ENCODE measurements at regions not wholly inside any gene's neighbourhood (a gene's known extent, or its start where the extent isn't known, plus 50 kb on each side); places are given as distances from the start of the nearest gene placed in this dataset.
"Not testable (repeated sequence)": the region's sequence is repeated elsewhere in the genome, so short reads cannot be mapped to it uniquely, and the experiment has no call there.

DNA sequence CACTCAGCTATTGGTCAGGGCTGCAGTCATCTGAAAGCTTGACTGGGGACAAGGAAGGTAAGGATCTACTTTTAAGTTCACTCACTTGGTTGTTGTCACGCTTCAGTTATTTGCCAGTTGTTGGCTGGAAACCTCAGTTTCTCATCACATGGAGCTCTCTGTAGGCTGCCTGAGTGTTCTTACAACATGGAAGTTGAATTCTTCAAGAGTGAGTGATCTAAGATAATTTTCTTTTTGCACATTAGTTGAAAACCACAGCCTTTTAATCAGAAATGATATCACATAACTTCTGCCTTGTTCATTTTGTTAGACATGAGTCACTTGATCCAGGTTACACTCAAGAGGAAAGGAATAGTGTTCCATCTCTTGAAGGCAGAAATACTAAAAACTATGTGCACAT is 552.7 kb downstream of the RAPGEF2 start:
- DNase-seq (ENCODE audit: low spot score), result no peak

DNA sequence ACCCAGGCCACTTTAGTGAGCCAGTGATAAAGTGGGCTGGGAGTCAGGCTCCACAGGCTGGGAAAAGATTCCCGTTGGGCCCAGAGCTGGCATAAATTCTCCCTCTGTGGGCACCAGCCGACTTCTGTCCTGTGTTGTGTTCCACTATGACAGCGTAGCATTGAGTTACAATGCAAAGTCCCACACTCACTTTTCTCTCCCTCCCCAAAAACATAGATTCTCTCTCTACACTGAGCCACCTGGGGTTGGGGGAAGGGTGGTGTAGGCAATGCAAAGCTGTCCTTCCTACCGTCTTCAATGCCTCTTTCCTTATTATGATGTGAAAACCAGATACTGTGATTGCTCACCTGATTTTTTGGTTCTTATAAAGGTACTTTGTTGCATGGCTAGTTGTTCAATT is 566.2 kb downstream of the RAPGEF2 start:
- DNase-seq (ENCODE audit: low spot score), result no peak

DNA sequence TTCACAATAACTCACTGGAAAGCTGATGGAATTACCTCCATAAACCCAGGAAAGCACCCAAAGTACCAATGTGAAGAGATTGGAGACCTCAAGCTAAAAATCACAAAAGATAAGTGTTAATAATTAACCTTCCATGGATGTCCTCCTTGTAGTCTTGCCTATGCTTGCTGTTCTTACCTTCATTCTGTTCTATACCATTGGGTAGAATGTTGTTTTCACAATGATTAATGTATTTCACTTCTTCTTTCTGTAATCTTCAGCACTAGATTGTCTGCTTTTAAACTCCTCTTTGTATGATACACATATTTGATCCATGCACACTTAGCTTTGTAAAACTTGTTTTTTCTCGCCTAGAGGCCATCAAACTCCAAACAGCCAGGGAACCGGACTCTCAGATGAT is 570.3 kb downstream of the RAPGEF2 start:
- DNase-seq (ENCODE audit: low spot score), result no peak

DNA sequence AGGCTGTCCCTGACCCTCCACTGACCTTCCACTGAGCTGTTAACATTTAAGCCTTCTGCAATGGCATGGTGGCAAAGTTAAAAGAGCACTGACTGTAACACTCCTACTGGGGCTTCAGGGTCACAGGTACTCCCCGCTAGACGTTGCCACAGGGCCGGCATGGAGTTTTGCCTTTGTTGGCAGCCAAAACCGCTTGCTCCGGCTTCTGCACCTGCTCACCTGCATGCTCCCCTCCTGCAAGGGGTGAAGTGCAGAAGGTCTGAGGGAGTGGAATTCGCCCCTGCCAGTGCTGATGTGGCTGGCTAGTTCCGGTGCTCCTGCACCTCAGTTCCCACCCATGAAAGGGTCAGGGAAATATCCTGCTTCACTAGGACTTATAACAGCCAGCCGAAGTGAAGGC is 571.4 kb downstream of the RAPGEF2 start:
- no peak for DNase-seq (ENCODE audit: low spot score)

DNA sequence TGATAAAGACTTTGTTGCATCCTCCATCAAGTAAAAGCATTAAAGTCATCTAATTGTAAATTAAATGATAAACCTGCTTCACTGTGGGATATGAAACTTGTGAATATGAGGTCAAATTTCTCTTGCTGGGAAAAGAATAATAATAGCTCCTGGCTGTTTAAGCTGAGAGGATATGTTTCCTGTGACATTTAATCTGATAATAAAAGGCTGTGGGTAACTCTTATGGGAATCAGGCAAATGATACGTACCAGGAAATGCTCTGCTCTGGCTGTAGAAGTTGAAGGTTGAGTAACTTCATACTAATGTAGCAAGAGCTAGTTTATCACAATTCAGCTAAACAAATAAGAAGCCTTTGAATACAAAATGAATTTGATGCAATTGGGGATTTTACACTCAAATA is 574.6 kb downstream of the RAPGEF2 start:
- no peak for DNase-seq (ENCODE audit: low spot score)

DNA sequence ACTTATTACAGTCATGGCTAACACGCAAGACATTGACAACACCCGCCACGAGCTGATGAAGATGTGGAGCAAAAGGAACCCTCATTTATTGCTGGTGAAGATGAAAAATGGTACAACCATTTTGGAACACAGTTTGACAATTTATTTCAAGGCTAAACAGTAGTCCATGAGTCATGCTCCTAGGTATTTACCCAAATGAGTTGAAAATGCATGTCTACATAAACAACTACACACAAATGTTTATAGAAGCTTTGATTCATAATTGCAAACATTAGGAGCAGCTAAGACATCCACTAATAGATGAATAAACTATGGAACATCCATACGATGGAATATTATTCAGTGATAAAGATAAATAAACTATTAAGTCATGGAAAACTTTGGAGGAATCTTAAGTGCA is 580.1 kb downstream of the RAPGEF2 start:
- DNase-seq (ENCODE audit: low spot score), result no peak

DNA sequence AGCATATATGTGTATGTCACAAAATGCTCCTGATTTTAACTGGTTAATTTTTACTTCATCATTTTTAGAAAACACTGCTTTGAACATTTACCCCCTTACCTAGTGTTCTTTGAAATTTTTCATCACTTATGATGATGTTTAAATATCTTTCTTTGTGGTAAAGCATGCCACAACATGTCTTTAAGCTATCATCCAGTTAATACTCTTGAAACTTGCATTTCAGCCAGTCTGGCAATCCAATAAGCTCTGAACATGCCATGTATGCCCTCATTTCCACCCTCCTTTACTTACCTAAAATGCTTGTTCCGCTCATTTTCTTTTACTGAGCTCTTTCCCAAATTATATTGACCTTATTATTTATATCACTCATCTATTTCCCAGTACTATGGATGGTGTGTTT is 581.2 kb downstream of the RAPGEF2 start:
- DNase-seq (ENCODE audit: low spot score), result no peak

DNA sequence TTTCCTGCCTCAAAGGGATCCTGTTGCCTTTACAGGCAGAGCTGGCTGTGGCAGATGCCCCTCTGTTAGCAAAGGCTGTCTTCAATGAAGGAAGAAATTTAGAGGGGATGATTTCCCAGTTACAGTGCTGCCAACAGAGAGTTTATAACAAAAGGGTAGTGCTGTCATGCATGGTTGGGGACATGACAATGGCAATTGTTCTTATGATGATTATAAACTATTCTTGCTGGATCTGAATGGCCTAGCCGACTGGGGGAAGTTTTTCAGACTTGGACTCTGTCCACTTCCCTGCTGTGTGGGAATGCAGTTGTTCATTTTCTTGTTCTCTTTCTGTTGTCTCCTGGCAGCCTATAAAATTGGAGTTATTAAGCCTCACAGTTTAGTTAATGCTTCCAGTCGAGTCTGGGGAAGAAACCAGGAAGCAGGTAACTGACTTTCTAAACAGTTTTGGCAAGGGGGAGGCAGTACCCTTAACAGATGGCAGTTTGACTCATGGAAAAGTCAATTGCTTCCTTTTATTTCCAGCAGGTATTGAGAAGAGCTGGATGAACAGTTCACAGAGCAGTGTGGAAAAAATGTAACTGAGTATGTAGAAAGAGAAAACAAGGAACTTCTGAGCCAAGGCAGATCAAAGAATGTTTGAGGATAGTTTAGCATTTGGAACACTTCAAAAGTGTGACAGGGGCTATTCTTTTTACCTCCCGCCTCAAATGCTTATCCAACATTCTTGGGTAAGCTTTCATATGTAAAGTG is 582.6 kb downstream of the RAPGEF2 start:
- DNase-seq (ENCODE audit: low spot score), result no peak

DNA sequence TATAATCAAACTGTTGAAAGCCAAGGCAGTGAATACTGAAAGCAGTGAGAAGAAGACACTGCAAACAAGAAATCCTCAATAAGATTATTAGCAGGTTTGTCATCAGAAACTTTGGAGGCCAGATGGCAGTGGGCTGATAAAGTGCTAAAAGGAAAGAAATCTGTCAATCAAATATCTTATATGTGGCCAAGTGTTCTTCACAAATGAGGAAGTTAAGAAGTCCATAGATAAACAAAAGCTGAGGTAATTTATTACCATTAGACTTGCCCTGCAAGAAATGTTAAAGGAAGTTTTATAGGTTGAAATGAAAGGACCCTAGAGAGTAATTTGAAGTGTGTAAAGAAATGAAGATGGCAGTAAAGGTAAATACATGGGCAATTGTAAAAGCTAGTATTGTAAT is 586.6 kb downstream of the RAPGEF2 start:
- DNase-seq (ENCODE audit: low spot score), result no peak

DNA sequence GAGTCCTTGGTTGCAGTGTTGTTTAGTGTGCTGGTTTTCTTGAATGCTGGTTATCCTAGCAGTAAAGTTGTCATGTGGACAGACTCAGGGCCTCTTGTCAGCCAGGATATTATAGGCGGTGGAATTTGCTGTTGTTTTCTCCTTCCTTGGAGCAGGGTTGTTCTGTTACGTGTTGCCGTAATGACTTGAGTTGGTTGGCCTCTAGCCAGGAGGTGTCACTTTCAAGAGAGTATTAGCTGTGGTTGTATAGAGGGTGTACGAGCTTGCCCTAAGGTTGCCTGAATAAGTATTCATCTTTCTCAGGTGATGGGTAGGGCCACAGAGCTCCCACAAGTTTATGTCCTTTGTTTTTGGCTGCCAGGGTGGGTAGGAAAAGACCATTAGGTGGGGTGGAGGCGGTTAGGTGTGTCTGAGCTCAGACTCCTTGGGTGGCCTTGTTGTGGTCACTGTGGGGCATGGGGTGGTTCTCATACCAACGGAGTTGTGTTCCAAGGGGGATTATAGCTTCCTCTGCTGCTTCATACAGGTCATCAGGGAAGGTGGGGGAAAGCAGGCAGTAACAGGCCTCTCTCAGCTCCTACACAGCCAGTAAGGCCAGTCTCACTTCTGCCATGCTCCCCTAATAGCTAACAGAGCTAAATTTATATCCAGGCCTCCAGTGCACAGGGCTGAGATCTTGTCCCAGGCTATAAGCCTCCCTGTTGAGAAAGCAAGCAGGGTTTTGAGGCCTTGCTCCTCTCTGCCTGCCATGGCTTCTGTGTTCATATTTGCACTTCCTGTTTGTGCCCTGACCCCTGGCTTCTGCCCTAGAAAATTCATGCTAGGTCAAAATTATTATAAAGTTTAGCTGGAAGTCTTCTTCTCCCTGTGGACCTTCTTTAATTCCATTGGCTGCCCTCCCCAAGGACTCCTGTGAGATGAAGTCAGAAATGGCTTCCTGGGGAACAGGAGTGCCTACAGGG is 594.7 kb downstream of the RAPGEF2 start:
- DNase-seq (ENCODE audit: low spot score), result no peak

DNA sequence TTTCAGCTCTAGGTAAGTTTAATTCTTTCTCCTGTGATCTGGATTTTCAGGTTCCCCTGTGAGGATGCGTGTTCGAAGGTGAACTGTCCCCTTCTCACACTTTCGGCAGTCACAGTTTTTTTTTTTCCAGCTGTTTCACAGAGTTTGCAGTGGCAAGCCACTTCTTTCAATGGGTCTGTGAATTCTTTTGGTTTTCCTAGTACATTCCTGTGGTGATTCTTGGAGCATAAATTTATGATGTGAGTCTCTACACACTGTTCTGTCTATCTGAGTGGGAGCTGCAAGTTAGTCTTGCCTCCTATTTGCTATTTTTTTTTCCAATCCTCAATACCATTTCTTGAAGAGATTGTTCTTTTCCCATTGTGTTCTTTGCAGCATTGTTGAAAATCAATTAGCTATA is 595.5 kb downstream of the RAPGEF2 start:
- DNase-seq (ENCODE audit: low spot score), result no peak

DNA sequence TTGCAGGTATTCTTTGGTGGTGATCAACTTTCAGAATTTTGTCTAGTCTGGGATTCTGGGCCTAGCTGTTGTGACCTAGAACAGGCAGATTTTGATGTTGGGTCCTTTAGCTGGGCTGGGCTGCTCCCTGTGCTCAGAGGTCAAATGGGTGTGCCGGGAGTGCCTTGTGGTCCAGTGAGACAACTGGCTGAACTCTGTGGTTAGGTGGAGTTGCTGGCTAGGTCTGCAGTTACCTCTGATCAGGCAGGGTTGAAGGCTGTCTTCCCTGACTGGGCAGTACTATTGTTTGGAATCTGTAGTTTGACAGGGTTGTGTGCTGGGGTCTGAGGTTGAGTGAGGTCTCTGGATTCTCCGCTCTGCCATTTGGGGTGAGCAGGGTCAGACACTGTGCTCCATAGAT is 599.3 kb downstream of the RAPGEF2 start:
- no peak for DNase-seq (ENCODE audit: low spot score)

DNA sequence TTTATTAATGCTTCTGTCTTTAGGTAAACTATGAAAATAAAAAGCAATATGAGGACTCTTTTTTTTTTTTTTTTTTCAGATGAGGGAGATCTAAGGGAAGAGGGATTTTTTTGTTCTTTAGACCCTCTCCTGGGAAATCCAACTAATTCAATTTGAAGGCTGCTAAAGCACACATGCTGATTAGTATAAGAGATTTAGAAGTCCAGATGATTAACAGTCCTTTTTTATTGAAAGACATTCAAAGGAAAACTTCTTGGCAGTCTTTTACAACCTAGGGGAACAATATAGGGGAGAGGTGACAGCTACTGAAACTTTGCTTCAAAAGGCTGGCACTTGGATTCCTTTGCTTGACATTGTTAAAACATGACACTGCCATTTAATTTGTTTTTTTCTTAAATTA is 602.5 kb downstream of the RAPGEF2 start:
- no peak for DNase-seq (ENCODE audit: low spot score)

DNA sequence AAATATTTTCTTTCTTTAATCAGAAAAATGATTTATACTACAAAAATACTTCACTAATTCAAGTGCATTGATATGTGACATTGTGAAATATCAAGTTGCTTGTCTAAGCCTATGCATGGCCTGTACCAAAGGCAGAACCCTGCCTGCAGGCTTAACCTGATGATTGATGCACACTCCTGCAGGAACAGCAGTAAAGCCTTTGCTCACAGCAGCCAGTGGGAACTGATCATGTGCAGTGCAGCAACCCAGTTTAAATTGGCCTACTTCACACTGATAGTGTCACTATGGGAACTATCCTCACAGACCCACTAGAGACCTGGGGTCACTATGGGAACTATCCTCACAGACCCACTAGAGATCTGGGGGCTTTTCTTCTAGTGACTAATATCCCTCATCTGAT is 603.8 kb downstream of the RAPGEF2 start:
- DNase-seq (ENCODE audit: low spot score), result no peak

DNA sequence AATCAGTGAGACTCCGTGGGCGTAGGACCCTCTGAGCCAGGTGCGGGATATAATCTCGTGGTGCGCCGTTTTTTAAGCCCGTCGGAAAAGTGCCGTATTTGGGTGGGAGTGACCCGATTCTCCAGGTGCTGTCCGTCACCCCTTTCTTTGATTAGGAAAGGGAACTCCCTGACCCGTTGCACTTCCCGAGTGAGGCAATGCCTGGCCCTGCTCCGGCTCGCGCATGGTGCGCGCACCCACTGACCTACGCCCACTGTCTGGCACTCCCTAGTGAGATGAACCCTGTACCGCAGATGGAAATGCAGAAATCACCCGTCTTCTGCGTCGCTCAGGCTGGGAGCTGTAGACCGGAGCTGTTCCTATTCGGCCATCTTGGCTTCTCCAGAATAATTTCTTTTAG is 612.3 kb downstream of the RAPGEF2 start:
- not testable (repeated sequence) for DNase-seq (ENCODE audit: low spot score)

DNA sequence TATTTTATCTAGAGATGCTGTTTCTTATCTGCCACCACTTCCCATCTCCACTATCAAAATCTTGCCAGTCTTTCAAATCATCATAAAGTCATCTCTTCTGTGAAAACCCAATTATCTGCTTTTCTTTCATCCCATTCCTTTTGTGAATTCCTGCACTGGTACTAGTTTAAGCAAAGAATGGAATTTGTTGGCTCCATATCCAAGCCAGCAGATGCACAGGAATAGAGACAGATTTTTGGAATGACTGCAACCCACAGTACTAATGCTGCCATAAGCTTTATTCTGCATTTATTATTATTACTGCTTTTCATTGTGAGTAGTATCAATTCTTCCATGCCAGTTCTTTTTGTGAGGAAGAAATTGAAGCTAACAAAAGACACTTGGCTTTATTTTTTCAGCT is 616.7 kb downstream of the RAPGEF2 start:
- no peak for DNase-seq (ENCODE audit: low spot score)

DNA sequence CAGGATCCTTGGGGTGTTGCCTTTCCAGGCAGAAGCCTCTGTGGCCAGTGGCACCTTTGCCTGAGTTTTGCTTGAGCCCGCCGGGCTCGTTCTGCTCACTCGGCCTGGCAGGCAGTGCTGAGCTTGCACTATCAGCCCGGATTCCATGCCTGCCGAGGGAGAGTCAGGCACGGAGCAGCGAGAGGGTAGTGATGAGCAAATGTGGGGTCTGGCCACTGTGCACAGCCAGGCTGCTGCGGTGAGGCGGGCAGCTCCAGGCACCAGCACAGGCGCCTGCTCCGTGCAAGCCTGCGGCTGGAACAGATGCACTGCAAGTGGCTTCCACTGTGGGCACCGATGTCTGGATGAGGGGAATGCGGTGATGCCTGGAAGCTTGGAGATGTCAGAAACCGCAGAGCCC is 619.2 kb downstream of the RAPGEF2 start:
- DNase-seq (ENCODE audit: low spot score), result no peak

DNA sequence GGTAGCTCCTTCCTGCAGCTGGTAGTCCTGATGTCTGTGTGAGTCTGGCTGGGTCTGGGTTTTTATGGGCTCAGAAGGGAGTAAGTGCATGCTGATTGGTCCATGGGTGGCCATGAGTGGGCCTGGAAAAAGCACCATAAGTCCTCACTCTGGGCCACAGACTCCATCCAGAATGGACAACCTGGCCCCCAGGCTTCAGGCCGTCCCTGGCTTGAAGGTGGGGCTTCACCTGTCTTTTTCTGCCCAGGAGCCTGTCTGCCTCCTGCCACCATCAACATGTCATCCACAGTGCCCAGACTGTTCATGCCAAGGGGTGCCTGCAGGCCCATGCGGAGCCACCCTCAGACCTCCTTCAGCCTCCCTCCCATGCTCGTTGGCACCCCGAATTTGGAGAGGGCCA is 620.0 kb downstream of the RAPGEF2 start:
- DNase-seq (ENCODE audit: low spot score), result no peak

DNA sequence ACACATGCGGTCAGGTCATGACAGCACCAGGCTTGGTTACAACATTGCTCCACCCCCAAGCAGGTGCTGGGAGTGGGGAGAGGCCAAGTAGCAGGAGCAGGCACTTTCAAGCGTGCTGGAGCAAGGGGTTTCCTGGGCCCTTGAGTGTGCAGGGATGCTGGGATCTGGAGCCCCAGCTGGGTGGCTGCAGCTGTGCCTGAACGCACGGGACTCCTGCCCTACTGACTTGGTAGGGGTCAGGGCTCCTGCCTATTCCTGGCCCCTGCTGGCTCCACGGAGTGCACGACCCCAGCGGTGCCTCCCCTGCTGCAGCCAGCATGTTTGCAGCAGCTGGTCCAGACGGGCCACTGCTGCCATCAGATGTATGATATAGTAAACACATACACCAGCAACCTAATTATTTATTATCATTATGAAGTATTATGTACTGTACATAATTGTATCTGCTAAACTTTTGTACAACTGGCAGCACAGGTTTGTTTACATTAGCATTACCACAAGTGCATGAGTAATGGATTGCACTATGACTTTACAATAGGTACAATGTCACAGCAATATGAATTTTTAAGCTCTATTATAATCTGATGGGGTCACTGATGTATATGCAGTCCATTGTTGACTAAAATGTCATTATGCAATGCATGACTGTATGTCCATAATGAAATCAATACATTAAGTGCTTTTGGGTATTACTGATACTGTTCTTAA is 620.6 kb downstream of the RAPGEF2 start:
- no peak for DNase-seq (ENCODE audit: low spot score)

DNA sequence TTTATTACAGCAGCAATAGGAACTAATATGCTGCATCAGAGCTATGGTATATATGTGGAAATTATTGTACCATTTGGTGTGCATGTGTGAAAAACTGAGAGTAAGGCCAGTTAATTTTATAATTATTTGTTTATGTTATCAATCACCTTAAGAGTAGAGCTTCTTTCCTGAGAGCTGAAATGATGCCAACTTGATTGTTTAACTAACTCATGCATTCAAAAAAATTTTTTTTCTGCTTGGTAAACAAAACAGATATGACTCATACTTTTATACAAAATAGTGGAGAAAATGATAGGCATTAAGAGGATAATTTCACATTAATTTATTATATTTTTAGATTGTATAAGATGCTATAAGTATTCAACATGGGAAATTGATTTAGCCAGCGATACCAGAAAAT is 622.7 kb downstream of the RAPGEF2 start:
- no peak for DNase-seq (ENCODE audit: low spot score)

DNA sequence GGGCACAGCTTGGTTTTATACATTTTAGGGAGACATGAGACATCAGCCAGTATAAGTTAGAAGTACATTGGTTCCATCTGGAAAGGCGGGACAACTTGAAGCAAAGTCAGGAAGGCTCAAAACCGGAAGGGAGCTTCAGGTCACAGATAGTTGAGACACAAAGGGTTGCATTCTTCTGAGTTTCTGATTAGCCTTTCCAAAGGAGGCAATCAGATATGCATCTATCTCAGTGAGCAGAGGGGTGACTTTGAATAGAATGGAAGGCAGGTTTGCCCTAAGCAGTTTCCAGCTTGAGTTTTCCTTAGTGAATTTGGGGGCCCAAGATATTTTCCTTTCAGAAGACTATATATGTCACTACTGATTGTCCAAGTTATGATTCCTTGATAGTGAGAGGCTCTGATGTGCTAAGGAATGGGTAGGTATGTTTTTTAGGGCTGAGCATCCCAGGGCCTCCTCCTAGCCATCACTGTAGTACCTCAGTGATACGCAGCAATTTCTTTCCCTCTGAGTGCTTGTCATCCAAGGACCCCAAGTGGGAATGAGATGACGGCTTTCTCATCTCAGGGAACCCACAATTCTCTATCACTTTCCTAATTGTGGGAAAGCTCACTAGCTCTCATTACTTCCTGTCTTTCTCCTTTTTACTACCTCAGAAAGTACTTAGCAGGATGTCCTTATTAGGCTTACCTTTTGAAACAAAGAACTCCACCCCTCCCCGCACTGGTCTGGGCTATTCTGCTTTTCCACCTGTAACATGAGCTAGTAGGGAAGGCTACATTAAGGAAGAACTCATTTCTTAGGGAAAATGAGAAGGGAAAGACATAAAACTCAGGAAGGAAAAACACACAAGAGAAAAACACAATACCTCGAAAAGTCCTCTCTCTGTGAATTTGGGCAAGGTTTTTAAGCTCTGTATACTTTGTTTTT is 632.7 kb downstream of the RAPGEF2 start:
- DNase-seq (ENCODE audit: low spot score), result no peak

DNA sequence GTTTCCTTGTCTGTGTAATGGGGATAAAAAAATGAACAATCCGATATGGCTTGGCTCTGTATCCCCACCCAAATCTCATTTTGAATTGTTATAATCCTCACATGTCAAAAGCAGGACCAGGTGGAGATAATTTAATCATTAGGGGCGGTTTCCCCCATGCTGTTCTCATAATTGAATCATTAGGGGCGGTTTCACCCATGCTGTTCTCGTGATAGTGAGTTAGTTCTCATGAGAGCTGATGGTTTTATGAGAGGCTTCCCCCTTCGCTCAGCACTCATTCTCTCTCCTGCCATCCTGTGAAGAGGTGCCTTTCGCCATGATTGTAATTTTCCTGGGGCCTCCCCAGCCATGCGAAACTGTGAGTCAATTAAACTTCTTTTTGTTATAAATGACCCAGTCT is 633.5 kb downstream of the RAPGEF2 start:
- DNase-seq (ENCODE audit: low spot score), result no peak
